DMS153 treated with DMSO at 0.1 percent for 48 hours (cell line): ENCODE measurements at regions not wholly inside any gene's neighbourhood (a gene's known extent, or its start where the extent isn't known, plus 50 kb on each side); places are given as distances from the start of the nearest gene placed in this dataset.

Experiments
- DNase-seq: peaks from one replicate; lab custom pipeline; 2025; ENCODE audit not compliant: unreplicated experiment; lab: John Stamatoyannopoulos, UW

GRCh38 chr1:37085393-37085792 is 51.1 kb upstream of the GRIK3 start:
- DNase-seq: no peak

GRCh38 chr1:37089750-37090149 is 55.4 kb upstream of the GRIK3 start:
- no peak for DNase-seq

GRCh38 chr1:37090671-37091070 is 56.4 kb upstream of the GRIK3 start:
- no peak for DNase-seq

DNA sequence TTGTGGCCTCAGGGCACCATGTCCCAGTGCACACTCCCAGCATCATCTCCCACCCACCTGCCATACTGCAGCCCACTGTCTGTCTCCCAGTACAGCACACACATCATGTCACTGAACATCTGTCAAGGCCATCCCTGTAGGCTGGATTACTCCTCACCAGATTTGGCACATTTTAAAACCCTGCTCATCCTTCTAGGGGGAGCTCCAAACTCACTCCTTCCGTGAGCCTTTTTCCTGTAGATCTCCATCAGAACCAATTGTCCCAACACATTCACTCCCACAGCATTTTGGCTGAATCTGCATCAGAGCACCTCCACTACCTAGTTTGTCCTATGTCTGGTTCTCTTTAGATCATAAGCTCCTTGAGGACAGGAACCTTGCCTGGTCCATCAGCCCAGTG is 58.6 kb upstream of the GRIK3 start:
- no peak for DNase-seq

GRCh38 chr1:37094302-37094701 is 60.0 kb upstream of the GRIK3 start:
- peak; percentile 65 for DNase-seq

DNA sequence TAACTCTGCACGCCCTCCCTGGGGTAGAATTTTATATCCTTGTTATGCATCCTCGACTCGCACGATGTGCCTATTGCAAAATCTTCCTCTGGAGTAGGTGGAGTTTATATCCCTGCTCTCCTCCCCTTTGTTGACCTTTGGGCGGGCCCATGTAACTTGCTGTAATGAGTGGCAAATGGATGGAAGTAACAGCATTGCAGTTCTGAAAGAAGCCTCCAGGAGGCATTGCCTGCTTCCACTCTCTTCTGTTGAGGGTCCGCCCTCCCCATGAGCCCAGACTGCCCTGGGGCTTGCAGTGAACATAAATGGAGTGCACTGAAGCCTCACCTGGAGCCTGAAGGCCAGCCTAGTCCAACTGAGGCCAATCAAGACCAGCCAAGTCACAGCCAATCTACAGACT is 62.2 kb upstream of the GRIK3 start:
- no peak for DNase-seq

GRCh38 chr1:37097731-37098130 is 63.4 kb upstream of the GRIK3 start:
- DNase-seq: no peak

DNA sequence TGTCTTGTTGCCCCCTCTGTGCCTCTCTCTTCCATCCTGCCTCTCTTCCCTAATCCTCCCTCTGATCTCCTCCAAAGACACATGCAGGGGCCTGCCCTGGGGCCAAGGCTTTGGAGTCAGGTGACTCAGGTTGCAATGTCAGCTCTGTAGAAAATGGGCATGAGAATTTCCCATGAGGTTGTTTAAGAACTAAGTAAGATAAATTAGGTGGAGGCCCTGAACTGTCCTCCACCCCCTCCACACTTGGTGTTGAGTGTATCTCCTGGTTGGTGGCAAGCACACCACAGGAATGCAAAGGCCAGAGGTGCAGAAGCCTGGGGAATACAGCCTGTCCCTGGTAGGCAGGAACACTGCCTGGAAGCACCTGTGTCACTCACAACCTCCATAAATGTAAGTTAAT is 63.9 kb upstream of the GRIK3 start:
- DNase-seq: no peak

DNA sequence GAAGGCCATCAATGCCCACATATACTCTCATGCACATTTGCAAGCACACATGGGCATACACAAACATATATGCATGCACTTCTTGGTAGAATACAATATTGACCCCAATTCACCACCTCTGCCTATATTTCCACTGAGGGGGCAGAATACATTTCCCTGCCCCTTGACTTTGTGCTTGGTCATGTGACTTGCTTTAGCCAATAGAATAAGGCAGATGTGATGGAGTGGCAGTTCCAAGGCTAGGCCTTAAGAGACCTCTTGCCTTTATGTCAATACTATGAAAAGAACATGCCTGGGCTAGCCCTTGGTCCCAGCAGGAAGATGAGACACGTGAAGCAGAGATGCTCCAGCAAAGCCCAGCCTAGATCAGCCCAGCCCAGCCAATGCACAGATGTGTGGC is 66.0 kb upstream of the GRIK3 start:
- DNase-seq: no peak

DNA sequence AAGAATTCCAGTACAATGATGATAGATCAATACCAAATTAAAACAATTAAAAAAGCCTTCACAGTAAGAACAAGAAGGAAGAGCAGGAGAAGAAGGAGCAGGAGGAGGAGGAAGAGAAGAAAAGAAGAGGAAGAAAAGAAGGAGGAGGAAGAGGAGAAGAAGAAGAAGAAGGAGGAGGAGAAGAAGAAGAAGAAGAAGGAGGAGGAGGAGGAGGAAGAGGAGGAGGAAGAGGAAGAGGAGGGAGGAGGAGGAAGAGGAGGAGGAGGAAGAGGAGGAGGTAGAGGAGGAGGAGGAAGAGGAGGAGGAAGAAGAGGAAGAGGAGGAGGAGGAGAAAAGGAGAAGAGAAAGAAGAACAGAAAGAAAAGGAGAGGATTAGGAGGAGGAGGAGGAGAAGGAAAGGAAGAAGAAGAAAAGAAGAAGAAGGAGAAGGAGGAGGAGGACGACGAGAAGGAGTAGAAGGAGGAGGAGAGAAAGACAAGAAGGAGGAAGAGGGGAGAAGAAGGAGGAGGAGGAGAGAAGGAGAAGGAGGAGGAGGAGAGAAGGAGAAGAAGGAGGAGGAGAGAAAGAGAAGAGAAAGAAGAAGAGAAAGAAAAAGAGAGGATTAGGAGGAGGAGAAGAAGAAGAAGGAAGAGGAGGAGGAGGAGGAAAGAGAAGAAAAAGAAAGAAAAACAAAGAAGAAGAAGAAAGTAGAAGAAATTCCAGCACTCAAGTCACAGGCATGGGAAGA is 68.5 kb upstream of the GRIK3 start:
- DNase-seq: no peak

DNA sequence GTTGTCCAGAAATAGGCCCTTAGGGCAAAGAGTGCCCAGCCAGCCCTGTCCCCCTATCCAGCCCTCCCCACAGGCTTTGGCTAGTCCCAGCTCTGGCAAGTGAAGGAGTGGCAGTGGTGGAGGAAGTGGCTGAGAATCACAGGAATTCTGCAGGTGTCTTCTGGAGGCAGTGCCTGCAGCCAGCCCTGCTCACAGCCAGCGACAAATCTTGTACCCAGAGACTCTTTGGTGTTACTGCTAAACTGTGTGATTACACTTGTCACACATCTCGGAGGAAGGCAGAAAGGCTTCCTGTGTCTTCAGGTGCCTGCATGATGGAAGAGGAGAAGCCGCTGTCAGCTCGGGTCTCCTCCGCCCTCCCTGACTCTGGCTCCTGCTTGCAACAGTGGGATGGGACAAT is 71.6 kb upstream of the GRIK3 start:
- DNase-seq: no peak

- no peak for DNase-seq
Observed at GRCh38 chr1:37107153-37107907, 73.0 kb upstream of the GRIK3 start.

DNA sequence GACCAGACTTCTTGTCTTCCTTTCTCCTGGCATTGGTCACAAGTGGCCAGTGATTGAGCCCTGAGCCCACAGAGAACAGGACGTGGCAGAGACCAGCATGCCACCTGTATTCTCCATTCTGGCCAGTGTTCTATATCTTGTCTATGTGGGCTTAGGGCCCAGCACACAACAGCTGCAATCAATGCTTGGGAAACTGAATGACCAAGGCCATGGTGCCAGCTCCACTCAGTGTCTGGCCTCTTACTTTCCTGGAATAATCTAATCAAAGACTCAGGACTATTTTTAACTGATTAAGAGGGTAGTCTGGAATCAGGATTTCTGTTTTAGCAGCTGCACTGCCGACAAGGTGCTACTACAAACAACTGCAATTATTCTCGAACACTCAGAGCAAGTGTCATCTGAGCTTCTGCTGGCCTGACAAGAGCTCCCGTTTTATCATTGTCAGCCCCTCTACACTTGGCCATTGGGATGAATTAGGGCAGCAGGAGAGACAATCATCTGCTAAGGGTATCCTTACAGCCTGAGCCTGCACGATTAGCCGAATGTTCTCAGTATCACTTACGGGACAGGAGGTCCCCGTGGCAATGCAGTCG is 74.4 kb upstream of the GRIK3 start:
- no peak for DNase-seq

- no peak for DNase-seq
Observed at GRCh38 chr1:37112430-37112829, 78.1 kb upstream of the GRIK3 start.

- no peak for DNase-seq
Observed at GRCh38 chr1:37113285-37113997, 79.1 kb upstream of the GRIK3 start.

DNA sequence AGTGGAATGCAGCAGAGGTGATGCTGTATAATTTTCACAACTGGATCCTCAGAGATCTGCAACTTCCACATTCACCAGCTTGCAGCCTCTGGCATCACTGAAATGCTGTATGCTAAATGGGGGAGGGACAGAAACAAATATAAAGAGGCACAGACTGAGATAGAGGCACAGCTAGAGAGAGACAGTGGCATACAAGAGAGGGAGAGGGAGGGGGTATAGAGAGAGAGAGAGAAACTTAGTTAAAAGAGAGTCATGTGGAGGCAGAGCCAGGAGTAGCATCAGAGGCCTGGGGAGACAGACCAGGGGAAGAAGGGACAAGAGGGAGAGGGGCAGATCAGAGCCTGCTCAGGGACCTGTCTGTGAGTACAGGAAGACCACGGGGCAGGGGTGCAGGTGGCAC is 84.5 kb upstream of the GRIK3 start:
- no peak for DNase-seq

- DNase-seq: no peak
Observed at GRCh38 chr1:37120279-37120678, 86.0 kb upstream of the GRIK3 start.

GRCh38 chr1:37123276-37124115 is 89.2 kb upstream of the GRIK3 start:
- no peak for DNase-seq

- no peak for DNase-seq
Observed at GRCh38 chr1:37124501-37124900, 90.2 kb upstream of the GRIK3 start.

DNA sequence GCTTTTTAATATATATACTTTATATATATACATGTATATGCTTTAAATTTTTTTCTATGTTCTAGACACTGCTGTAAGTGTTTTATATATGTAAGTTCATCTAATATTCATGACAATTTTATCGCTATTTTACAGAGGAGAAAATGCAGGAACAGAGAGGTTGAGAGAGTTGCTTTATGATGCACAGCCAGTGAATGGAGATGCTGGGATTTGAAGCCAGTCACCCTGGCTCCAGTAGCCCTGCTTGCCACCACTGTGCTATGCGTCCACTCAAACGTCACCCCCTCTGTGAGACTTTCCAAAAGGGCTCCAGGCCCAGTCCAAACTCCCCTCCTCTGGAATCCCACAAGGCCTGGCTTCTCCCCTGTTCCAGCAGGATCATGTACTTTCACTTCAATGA is 91.0 kb upstream of the GRIK3 start:
- DNase-seq: no peak

DNA sequence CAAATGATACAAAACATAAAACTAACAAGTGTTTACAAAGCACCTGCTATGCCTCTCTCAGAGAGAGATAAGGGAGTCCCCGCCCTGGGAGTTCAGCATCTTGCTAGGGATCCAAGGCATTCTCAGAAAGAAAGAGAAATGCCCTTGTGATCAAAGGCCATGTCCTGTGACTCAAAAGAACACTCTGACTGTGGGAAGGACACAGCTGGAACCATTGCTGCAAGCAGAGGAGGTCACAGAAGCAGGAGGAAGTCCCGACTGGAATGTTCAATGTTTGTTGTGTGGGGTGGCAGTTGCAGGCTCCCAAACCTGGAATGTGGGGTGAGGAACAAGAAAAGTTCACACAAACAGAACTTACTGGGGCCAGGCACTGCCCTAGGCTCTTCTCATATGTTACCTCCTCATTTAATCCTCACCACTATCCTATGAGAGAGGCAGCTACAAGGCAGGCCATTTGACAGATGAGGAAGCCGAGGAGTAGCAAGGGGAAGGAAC is 93.0 kb upstream of the GRIK3 start:
- no peak for DNase-seq
